Eye (tissue), 1 donor: ENCODE measurements at regions not wholly inside any gene's neighbourhood (a gene's known extent, or its start where the extent isn't known, plus 50 kb on each side); places are given as distances from the start of the nearest gene placed in this dataset.
"Not testable (repeated sequence)": the region's sequence is repeated elsewhere in the genome, so short reads cannot be mapped to it uniquely, and the experiment has no call there.

ENCODE experiments used
- DNase-seq: peaks from one replicate; pipeline ENCODE4 v3.0.0-alpha.2; 2015

DNA sequence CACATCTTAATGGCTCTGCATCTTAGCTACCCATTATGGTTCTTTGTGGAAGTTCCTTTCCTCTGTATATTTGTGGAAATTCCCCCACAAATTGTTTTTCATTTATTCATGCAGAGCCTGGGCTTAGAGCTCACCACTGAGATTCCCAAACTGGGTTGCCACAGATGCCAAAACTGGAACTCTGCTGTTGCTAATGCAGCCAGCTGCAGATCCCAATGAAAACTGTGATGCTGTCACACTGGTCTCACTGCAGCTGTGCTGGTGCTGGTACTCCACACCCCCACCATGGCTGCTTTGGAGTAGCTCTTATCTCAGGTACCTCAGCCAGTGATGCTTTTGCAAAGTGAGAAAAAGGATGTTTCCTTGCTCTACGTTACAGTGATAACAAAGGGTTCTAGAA, 87.7 kb downstream of the DCK start:
- DNase-seq: no peak

DNA sequence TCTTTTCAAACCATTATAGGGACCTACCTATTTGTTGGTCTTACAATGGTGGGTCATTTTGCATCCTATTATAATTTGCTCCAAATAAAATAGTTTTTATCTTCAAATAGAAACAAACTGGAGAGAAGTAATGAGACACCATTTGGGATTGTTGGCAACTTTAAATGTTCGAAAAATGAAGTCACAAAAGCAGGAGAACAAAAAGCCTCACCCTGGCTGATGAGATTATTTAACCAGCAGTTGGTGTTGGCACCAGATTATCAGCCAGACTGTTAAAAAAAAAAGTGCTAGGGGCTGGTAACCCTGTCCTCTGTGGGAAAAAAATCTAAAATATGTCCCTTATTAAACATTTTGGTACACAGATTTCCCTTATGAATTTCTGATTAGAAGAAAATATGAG, 100.3 kb downstream of the DCK start:
- DNase-seq: no peak

DNA sequence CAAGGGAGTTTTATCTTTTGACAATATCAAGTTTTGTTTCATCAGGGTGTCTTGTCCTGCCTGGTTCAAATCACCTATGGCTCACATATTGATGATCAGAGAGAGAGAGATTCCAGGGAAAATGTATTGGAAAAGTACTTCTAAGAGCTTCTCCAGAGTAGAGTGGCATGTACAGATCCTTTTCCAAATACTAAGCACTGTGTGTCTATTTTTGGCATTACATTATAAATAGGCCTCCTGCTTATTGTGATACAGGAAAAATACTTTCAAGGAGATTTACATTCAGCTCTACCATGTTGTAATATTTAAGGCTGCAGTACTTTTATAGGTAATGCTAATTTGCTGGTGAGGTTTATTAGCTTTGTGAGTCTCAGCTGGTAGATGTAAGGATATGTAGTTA, 100.8 kb downstream of the DCK start:
- no peak for DNase-seq

- DNase-seq: no peak
These were observed 101.7 kb downstream of the DCK start for GRCh38 chr4:71095141-71095540.

DNA sequence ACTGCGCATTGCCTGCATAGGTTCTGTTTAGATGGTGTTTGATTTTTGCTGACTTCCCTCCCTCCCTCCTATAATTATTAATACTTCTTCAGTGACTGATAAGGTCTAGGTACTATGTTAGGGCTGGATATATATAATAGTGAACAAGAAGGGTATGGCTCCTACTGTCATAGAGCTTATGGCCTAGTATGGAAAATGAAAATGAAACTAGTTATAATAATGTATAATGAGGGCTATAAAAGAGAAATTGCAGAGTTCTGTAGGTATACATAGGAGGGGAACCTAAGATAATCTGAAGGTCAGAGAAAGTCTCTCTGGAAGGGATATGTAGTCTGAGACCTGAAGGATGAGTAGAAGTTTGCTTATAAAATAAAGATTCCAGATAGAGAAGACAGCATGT, 102.1 kb downstream of the DCK start:
- no peak for DNase-seq

DNA sequence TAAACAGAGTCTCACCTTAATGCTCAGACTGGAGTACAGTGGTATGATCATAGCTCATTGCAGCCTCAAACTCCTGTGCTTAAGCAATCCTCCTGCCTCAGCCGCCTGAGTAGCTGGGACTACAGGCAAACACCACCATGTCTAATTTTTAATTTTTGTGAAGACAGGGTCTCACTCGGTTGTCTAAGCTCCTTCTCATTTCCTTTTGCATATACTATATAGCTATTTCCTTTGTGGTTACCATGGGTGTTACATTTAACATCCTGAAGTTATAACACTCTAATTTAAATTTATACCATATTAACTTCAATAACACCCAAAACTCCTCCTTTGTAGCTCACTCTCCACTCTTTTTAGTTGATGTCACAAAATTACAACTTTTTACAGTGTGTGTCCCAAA, 114.3 kb downstream of the DCK start:
- DNase-seq: no peak

GRCh38 chr4:71110499-71110898, 117.0 kb downstream of the DCK start:
- DNase-seq: no peak

- not testable (repeated sequence) for DNase-seq
These were observed 117.7 kb downstream of the DCK start for GRCh38 chr4:71111133-71111532.

DNA sequence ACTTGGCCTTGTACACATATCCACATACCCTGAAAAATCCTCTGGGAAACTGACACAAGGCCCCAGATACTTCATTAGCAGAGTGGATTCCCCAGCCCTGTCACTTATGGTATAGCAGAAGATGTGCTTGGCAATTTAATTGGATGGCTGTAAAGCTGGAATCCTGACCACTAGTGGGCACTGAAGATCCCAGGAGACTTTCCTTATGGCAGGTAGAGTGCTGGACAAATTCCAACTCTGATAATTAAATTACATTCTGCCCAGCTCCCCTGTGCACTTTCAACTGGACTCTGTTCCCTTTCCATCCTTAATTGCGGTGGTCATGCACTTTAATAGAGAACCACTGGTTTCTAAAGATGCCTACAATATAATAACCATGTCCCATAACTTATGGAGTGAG, 119.8 kb downstream of the DCK start:
- no peak for DNase-seq

- no peak for DNase-seq
These were observed 127.5 kb downstream of the DCK start for GRCh38 chr4:71120831-71121524.

DNA sequence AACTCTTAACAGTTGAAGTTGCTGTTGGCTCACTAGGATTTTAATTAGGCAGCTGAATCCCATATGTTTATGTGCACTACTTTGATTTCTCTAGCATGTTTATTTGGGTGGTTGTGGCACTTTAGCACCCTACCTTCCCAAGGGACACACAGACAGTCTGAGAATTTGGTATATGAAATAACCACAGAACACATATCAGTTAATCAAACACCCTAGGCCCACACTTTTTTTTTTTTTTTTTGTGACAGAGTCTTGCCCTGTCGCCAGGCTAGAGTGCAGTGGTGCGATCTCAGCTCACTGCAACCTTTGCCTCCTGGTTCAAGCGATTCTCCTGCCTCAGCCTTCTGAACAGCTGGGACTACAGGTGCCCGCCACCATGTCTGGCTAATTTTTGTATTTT, 130.5 kb downstream of the DCK start:
- no peak for DNase-seq

GRCh38 chr4:71125137-71125536, 131.7 kb downstream of the DCK start:
- no peak for DNase-seq

GRCh38 chr4:71126719-71127118, 133.3 kb downstream of the DCK start:
- DNase-seq: no peak

DNA sequence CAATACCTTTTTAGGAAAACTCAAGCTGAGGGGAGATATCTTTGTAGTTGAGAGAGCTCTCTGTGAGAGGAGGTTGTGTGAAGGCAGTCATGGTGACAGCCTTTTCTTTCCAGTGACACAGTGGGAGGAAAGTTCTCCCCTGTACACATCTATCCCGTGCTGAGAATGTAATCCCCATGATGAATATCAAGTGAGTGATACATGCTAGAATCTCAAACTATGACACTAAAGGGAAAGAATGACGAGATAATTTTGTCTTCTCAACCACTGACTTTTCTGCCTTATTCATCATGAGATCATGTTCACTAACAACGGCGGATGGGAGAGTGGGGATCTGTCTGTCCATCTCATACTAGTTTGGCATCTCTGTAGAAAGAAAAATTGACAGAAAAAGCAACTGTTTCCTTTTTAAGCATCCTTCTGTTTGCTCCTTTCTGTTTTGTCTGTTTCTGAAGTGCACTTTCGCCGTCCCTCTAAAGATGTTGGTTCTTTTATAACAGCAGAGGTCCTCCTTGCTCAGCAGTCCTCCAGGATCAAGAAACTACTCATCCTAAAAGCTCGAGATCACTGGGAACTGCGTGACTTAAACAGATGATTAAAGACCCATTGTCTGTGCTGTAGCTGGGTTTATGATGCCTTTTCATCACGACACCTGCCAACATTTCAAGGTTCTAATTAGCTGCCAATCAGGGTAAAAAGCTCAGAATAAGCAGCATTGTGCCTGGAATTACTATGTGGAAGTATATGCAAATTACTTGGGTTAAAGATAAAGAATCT, 137.6 kb downstream of the DCK start:
- peak; percentile 15 for DNase-seq

DNA sequence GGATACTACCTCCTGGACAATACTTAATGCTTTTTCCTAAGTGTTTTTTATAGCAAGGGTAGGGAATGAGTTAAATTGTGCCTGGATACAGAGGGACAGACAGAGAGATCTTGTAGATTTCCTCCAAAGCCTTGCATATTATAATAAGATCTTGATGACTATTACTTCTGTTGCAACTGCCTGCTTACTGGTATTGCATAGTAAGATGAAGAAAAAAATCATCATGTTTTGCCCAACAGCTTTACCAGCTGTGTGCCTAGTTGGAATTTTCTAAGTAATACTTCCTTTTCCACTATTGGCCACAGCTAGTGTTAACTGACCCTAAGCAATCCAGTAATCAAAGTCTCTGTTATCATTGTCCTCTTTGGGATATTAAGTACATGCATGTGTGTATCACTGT, 139.0 kb downstream of the DCK start:
- no peak for DNase-seq

DNA sequence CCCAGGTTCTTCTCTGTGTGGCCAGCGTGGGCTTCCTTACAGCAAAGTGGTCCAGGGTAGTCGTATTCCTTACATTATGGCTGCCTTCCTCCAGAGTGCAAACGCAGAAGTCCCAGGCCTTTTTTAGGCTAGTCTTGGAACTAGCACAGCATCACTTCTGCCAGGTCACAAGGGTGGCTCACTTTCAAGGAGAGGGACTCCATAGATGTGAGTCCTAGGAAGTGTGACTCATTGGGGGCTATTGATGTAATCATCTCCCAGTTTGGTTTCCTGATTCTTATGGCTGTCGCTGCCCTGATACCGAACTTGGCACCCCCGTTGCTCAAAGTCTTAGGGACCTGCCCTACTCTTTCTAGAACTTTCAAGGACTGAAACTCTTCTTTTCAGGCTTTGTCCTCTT, 140.0 kb downstream of the DCK start:
- no peak for DNase-seq

DNA sequence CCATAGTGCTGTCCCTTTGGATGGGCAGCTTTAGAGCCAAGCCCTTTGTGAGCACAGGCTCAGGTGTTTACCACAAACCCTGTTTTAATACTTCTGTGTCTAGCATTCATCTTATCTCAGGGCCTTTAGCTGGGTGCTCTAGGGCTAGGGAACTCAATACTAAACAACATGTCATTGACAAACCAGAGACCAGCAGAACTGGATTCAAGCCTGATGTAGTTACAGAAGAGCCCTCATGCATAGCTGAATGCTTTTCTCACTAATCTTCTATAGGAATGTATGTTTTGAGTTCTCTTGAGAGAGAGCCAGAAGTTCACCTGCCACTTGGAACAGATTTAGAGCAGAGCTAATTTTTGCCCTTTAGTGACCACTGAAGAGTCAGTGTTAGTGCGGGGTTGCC, 142.6 kb downstream of the DCK start:
- DNase-seq: no peak

DNA sequence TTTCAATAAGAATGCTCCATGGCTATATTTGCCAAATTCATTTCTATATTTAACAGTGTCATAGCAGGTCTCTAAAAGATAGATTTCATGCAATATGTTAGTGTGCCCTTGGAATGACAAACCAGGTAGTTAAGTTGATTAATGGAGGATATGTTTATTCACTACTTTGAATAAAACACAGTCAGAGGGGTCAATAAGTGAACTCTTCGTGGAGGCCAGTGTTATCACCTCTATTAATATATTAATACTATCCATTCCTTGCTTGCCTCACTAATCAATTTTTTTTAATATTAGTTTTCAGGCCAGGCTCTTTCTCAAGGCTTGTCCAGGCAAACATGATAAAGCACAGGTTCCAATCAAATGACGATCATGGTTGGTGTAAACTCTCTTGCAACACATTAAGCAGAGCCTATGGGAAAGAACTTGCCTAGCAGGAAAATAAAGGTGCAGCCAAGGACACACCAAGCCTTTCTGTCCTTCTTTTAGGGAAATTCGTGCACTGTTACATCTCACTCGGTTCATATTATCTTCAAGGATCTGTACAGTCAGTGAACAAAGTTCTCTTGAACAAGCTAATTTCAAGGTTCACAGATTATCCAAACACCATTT, 144.7 kb downstream of the DCK start:
- no peak for DNase-seq

GRCh38 chr4:71140563-71140962, 147.1 kb downstream of the DCK start:
- DNase-seq: no peak

DNA sequence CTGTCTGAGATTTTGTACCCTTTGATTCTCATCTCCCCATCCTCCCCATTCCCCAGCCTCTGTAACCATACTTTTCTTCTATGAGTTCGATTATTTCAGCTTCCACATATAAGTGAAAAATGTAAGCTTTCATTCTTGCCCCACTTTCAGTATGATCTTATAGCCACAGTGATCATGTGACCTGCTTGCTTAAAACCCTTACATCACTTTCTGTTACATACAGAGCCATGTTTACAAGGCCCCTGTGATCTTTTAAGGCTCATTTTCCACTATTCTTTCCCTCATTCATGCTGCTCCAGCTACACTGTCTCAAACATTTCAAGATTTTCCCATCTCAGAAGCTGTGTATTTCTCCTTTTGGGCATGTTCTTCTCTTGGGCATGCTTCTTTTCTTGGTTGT, 147.7 kb downstream of the DCK start:
- DNase-seq: no peak

DNA sequence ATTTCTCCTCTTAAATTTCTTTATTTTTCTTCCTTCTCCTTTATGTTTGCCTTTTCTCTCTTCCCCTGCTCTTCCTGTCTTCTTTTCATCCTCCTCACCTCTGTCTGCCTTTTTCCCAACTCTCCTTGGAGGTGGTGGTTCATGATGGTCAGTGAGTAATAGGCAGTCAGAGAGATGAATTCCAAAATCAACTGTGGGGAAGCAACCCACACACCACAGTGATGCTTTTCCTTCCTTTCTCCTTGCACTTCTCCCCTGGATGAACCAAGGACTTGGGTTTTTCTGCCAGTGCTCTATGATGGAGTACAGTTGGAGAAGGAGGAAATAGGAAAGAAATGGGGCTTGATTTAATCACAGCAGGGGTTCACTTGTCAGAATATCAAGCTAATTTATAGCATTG, 153.8 kb downstream of the DCK start:
- DNase-seq: no peak

- no peak for DNase-seq
These were observed 155.1 kb downstream of the DCK start for GRCh38 chr4:71148545-71148944.

DNA sequence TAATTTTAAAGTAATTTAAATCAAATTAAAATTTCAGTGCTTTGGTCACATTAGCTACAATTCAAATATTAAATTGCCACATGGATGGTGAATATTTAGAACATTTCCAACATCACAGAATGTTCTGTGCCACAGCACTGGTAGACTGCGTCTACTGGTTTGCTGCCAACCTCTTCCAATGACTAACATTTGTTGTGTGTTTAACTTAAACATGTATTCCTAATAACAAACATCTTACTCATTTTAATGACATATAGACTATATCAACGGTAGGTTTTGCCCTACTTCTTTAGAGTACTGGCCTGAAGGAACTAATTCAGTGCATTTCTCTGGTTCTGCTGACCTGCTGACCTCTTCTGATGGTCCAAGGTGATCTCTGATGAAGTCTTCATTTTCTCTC, 157.6 kb downstream of the DCK start:
- no peak for DNase-seq

DNA sequence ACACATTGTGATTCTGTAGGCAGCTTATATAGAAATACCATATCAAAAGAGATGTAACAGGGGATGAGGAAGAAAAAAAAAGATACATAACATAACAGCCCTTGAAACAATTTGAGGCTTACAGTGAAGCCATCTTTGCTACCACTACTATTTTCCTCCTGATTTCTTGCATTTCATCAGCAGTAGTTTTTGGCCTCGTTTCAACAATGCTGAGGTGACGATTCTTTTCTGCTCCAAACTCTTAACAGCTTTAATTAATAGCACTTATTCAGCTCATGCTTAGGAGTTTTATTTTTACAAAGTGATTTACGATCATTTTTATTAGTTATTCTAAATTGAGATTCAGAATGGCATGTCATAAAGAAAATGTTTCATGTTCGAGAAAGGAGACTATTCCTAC, 163.2 kb downstream of the DCK start:
- no peak for DNase-seq
